HepG2 (cell line): ENCODE measurements at regions not wholly inside any gene's neighbourhood (a gene's known extent, or its start where the extent isn't known, plus 50 kb on each side); places are given as distances from the start of the nearest gene placed in this dataset.

Source experiments
- ATAC-seq: fragments of 200-7000 bp; cut with Tn5 transposase; 3 replicates; pipeline ENCODE4 v1.9.1; 2020; ENCODE audit warnings: mild to moderate bottlenecking, moderate library complexity
- BruUV-seq: library from RNA; stranded (reverse); fragments of 400-500 nt; replicated peaks from 2 replicates; lab custom pipeline; 2021; lab: Mats Ljungman, UMichigan
- CTCF ChIA-PET: fragments of 300-600 bp; formaldehyde crosslinking; extraction: SDS; loops from one replicate; lab custom pipeline; 2021; ENCODE audit warnings: low total read pairs, inconsistent platforms, low intra/inter-chr PET ratio; lab: Yijun Ruan, JAX
- POLR2A ChIA-PET: fragments of 350-600 bp; sonication (Branson Sonifier 250); formaldehyde crosslinking; loops from one replicate; lab custom pipeline; 2020; ENCODE audit warnings: antibody characterized with exemption, inconsistent platforms; lab: Yijun Ruan, JAX
- DNase-seq: peaks from one replicate; pipeline ENCODE4 v3.0.0-alpha.2; 2015; ENCODE audit warnings: low spot score
- FAIRE-seq: peaks from 3 replicates; lab custom pipeline; 2011; peaks lifted over from hg19 to GRCh38; lab: Jason Lieb, UNC
- H2AFZ ChIP-seq: one replicate; pipeline ENCODE4 v1.6.1; 2011; ENCODE audit warnings: low read length, inconsistent platforms
- H3K27ac ChIP-seq: fragments of 300-600 bp; 3 replicates; pipeline ENCODE4 v1.8.0; 2011; ENCODE audit warnings: mixed run types, mild to moderate bottlenecking, mixed read lengths, low read length, inconsistent platforms; ENCODE audit not compliant: insufficient read depth; ENCODE audit errors: extremely low read length
- H3K27me3 ChIP-seq, 2 experiments: fragments of 200-600 bp in 1 of 2; 2 replicates in 1 of 2; 3 replicates in 1 of 2; pipeline versions ENCODE4 v1.6.0 to v1.8.0; 2011; ENCODE audit warnings: low read length in 2 of 2, mild to moderate bottlenecking in 2 of 2, moderate library complexity in 2 of 2, inconsistent platforms in 1 of 2; ENCODE audit not compliant: insufficient read depth in 2 of 2, control insufficient read depth in 1 of 2
- H3K36me3 ChIP-seq, 2 experiments: fragments of 200-600 bp in 1 of 2; replicated peaks in 1 of 2; 2 replicates in 1 of 2; 3 replicates in 1 of 2; pipeline versions ENCODE4 v1.5.1 to v1.8.0; 2011; ENCODE audit warnings: low read length in 2 of 2, inconsistent platforms in 1 of 2; ENCODE audit not compliant: insufficient read depth in 2 of 2, control insufficient read depth in 1 of 2
- H3K4me1 ChIP-seq: 2 replicates; pipeline ENCODE4 v1.5.1; 2012; ENCODE audit warnings: low read length, inconsistent platforms; ENCODE audit not compliant: insufficient read depth
- H3K4me2 ChIP-seq: 2 replicates; pipeline ENCODE4 v1.6.0; 2011; ENCODE audit warnings: low read depth, low read length, inconsistent platforms
- H3K4me3 ChIP-seq, 3 experiments: fragments of 200-600 bp in 1 of 3; sonication (generic), shearing (Covaris generic) in 1 of 3; replicated peaks in 1 of 3; 2 replicates each; pipeline ENCODE4 v1.5.1; 2011 to 2016; ENCODE audit warnings: low read length in 3 of 3, inconsistent platforms in 2 of 3, low read depth in 2 of 3, mild to moderate bottlenecking in 2 of 3, control low read depth in 1 of 3, mixed read lengths in 1 of 3; ENCODE audit not compliant: insufficient read depth in 1 of 3
- H3K79me2 ChIP-seq: one replicate; pipeline ENCODE4 v1.6.1; 2011; ENCODE audit warnings: low read length, inconsistent platforms; ENCODE audit not compliant: insufficient read depth
- H3K9ac ChIP-seq: 2 replicates; pipeline ENCODE4 v1.6.0; 2011; ENCODE audit warnings: mild to moderate bottlenecking, low read depth, low read length, inconsistent platforms; ENCODE audit not compliant: insufficient read depth
- H3K9me3 ChIP-seq: 2 replicates; pipeline ENCODE4 v1.5.1; 2012; ENCODE audit warnings: mild to moderate bottlenecking, low read length
- H4K20me1 ChIP-seq: 2 replicates; pipeline ENCODE4 v1.6.0; 2011; ENCODE audit warnings: inconsistent platforms, mild to moderate bottlenecking, low read length, moderate library complexity; ENCODE audit not compliant: insufficient read depth
- BCL6 ChIP-seq: IDR thresholded peaks from 2 replicates; pipeline ENCODE4 v1.6.1; 2016; ENCODE audit warnings: missing genetic modification reagents, missing compliant biosample characterization
- GTF2F1 ChIP-seq: fragments of 150-350 bp; IDR thresholded peaks from 2 replicates; pipeline ENCODE4 v1.6.1; 2014; ENCODE audit warnings: low read length
- HNRNPLL ChIP-seq: fragments of 200-400 bp; formaldehyde crosslinking; IDR thresholded peaks from 2 replicates; pipeline ENCODE4 v1.6.1; 2017; ENCODE audit warnings: mild to moderate bottlenecking, low read depth, low read length; ENCODE audit not compliant: poor library complexity, severe bottlenecking
- JUNB ChIP-seq: sonication (generic); formaldehyde crosslinking; IDR thresholded peaks from 2 replicates; pipeline ENCODE4 v1.8.0; 2022; ENCODE audit warnings: missing genetic modification reagents, mild to moderate bottlenecking, borderline replicate concordance
- MAZ ChIP-seq, 2 experiments: sonication (generic) in 1 of 2; formaldehyde crosslinking in 1 of 2; IDR thresholded peaks; 2 replicates each; pipeline versions ENCODE4 v1.5.0 to v1.6.1; 2012 to 2020; ENCODE audit warnings: low read depth in 2 of 2, mild to moderate bottlenecking in 2 of 2, borderline replicate concordance in 1 of 2, improper control_type of control experiment in 1 of 2, low read length in 1 of 2, missing genetic modification reagents in 1 of 2, moderate library complexity in 1 of 2
- PHB2 ChIP-seq: fragments of 450-650 bp; IDR thresholded peaks from 2 replicates; pipeline ENCODE4 v1.6.1; 2018; ENCODE audit not compliant: partially characterized antibody
- SAP130 ChIP-seq: IDR thresholded peaks from 2 replicates; pipeline ENCODE4 v1.6.1; 2016; ENCODE audit warnings: low read depth
- SRSF9 ChIP-seq: fragments of 200-400 bp; formaldehyde crosslinking; IDR thresholded peaks from 2 replicates; pipeline ENCODE4 v1.6.1; 2018; ENCODE audit warnings: borderline replicate concordance, mild to moderate bottlenecking, low read depth, low read length; ENCODE audit not compliant: insufficient read depth, poor library complexity, severe bottlenecking
- YY1 ChIP-seq: IDR thresholded peaks from 2 replicates; pipeline ENCODE4 v1.6.1; 2011; ENCODE audit warnings: low read length, low read depth, moderate library complexity, mild to moderate bottlenecking; ENCODE audit not compliant: insufficient read depth, insufficient replicate concordance
- ZNF251 ChIP-seq: sonication (generic); formaldehyde crosslinking; IDR thresholded peaks from 2 replicates; pipeline ENCODE4 v1.9.0; 2021; ENCODE audit warnings: mild to moderate bottlenecking, missing genetic modification reagents
- ZNF510 ChIP-seq: sonication (generic); formaldehyde crosslinking; IDR thresholded peaks from 2 replicates; pipeline ENCODE4 v1.4.0; 2020; ENCODE audit warnings: low read depth, mild to moderate bottlenecking, missing genetic modification reagents
- ZNF724P ChIP-seq: sonication (generic); formaldehyde crosslinking; IDR thresholded peaks from 2 replicates; pipeline ENCODE4 v1.8.0; 2022; ENCODE audit warnings: missing genetic modification reagents, borderline replicate concordance
- ZNF781 ChIP-seq: sonication (generic); formaldehyde crosslinking; IDR thresholded peaks from 2 replicates; pipeline ENCODE4 v1.5.1; 2020; ENCODE audit warnings: borderline replicate concordance, mild to moderate bottlenecking, missing genetic modification reagents; ENCODE audit errors: not compliant biosample characterization
- WGBS: methylation state at CpG from one replicate; pipeline ENCODE4 v1.1.6; 2017; ENCODE audit warnings: low lambda C conversion rate; 5-methylcytosine and 5-hydroxymethylcytosine counted together
- in situ Hi-C: cut with HindIII; loops from 2 replicates; pipeline ENCODE4 v1.10.0; 2017; ENCODE audit warnings: low pct_unique_long_range_greater_than_20kb; ENCODE audit not compliant: extremely low pct_ligation_motif_present
- intact Hi-C: fragments of 100-400 bp; cut with micrococcal nuclease; formaldehyde crosslinking; loops from one replicate; pipeline ENCODE4 v1.10.0; 2022; ENCODE audit not compliant: unreplicated experiment
- TF ChIP-seq, protein P1 (sequence below): sonication (generic); formaldehyde crosslinking; IDR thresholded peaks from 2 replicates; pipeline ENCODE4 v1.4.0; 2020; ENCODE audit warnings: mild to moderate bottlenecking, missing genetic modification reagents
- TF ChIP-seq, protein P2 (sequence below): sonication (generic); formaldehyde crosslinking; IDR thresholded peaks from 2 replicates; pipeline ENCODE4 v1.8.0; 2022; ENCODE audit warnings: mild to moderate bottlenecking, missing genetic modification reagents, borderline replicate concordance
- TF ChIP-seq, protein P3 (sequence below): sonication (generic); formaldehyde crosslinking; conservative IDR thresholded peaks from 2 replicates; pipeline ENCODE4 v1.4.0; 2020; ENCODE audit warnings: missing genetic modification reagents

DNA sequence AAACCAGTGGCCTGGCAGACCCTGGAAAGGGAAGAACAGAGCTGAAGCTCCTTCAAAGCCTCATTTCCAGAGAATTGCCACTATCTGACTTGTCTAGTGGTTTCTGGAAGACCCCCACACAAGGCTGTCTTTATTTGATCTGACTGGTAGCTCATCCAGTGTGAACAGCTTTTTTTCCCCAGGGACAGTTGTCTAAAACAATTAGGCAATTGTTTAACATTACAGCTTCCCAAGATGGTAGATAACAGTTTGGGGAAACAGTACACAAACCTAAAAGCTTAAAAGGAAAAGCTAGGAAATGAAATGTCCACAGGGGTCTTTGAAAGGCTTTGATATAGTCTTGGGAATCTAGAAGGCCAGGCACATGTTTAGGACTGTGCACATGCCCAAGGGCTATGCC lies 203.4 kb upstream of the CTBP2 start (continued):
- TF ChIP-seq, protein P1, sequence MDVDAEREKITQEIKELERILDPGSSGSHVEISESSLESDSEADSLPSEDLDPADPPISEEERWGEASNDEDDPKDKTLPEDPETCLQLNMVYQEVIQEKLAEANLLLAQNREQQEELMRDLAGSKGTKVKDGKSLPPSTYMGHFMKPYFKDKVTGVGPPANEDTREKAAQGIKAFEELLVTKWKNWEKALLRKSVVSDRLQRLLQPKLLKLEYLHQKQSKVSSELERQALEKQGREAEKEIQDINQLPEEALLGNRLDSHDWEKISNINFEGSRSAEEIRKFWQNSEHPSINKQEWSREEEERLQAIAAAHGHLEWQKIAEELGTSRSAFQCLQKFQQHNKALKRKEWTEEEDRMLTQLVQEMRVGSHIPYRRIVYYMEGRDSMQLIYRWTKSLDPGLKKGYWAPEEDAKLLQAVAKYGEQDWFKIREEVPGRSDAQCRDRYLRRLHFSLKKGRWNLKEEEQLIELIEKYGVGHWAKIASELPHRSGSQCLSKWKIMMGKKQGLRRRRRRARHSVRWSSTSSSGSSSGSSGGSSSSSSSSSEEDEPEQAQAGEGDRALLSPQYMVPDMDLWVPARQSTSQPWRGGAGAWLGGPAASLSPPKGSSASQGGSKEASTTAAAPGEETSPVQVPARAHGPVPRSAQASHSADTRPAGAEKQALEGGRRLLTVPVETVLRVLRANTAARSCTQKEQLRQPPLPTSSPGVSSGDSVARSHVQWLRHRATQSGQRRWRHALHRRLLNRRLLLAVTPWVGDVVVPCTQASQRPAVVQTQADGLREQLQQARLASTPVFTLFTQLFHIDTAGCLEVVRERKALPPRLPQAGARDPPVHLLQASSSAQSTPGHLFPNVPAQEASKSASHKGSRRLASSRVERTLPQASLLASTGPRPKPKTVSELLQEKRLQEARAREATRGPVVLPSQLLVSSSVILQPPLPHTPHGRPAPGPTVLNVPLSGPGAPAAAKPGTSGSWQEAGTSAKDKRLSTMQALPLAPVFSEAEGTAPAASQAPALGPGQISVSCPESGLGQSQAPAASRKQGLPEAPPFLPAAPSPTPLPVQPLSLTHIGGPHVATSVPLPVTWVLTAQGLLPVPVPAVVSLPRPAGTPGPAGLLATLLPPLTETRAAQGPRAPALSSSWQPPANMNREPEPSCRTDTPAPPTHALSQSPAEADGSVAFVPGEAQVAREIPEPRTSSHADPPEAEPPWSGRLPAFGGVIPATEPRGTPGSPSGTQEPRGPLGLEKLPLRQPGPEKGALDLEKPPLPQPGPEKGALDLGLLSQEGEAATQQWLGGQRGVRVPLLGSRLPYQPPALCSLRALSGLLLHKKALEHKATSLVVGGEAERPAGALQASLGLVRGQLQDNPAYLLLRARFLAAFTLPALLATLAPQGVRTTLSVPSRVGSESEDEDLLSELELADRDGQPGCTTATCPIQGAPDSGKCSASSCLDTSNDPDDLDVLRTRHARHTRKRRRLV (CRISPR knock-in tag), result no peak
- TF ChIP-seq MAZ (IDR thresholded peaks at IDR 0.05; ENCODE audit: borderline replicate concordance, low read depth, low read length), result no peak
- no peak for TF ChIP-seq MAZ (CRISPR knock-in tag; IDR thresholded peaks at IDR 0.05; ENCODE audit: low read depth)
- TF ChIP-seq SAP130, result no peak

DNA sequence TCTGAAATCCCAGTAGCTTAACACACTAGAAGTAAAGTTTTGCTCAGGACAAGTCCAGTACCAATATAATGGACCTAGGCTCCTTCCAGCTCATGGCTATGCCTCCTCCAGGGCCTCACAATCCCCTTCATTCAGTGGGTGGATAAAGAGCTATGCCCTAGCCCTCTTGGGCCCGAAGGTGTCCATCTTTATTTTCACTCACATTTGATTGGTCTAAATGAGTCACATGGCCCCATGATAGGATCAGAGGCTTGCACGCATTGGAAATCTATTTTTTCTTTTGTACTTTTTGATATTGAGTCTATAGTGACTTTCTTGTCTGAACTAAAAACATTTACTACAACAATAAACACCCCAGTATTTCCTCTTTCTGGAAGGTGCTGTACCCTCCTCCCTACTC lies 202.6 kb upstream of the CTBP2 start:
- in situ Hi-C loops (no loop called here), intact Hi-C loops (no loop called here)
- CTCF ChIA-PET, result no interaction called here
- Histone ChIP-seq H3K27ac (no peak overlapping the region), H4K20me1 (no peaks in the 10 kb centered on the region), H3K4me3 (no peak overlapping the region), H3K79me2 (no peaks in the 10 kb centered on the region), H3K4me1 (no peaks in the 10 kb centered on the region), H3K27me3 (peaks cover 0 to 9% of the 10 kb centered on the region in 2 experiments; a peak in 2 of 5 replicates), H3K36me3 (no peaks in the 10 kb centered on the region), H3K4me2 (no peak overlapping the region), H2AFZ (no peak overlapping the region), H3K9me3 (no peaks in the 10 kb centered on the region), H3K9ac (no peak overlapping the region)
- POLR2A ChIA-PET, result no interaction called here
- ATAC-seq, result no peak
- WGBS, result 2% methylated on average over 2 of the region's 2 CpGs
- no peak for DNase-seq
- BruUV-seq, result no TSS peak
- FAIRE-seq, result no peak
- TF ChIP-seq ZNF781 (CRISPR knock-in tag) (no peak), ZNF510 (CRISPR knock-in tag) (no peak), ZNF251 (CRISPR knock-in tag) (no peak), ZNF724P (CRISPR knock-in tag) (no peak), JUNB (CRISPR knock-in tag) (no peak), BCL6 (CRISPR knock-in tag) (no peak), HNRNPLL (no peak), GTF2F1 (no peak), YY1 (no peak), PHB2 (no peak), SRSF9 (no peak)
- TF ChIP-seq, protein P2, sequence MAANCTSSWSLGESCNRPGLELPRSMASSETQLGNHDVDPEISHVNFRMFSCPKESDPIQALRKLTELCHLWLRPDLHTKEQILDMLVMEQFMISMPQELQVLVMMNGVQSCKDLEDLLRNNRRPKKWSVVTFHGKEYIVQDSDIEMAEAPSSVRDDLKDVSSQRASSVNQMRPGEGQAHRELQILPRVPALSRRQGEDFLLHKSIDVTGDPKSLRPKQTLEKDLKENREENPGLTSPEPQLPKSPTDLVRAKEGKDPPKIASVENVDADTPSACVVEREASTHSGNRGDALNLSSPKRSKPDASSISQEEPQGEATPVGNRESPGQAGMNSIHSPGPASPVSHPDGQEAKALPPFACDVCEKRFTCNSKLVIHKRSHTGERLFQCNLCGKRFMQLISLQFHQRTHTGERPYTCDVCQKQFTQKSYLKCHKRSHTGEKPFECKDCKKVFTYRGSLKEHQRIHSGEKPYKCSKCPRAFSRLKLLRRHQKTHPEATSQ (CRISPR knock-in tag), result no peak
- TF ChIP-seq, protein P3, sequence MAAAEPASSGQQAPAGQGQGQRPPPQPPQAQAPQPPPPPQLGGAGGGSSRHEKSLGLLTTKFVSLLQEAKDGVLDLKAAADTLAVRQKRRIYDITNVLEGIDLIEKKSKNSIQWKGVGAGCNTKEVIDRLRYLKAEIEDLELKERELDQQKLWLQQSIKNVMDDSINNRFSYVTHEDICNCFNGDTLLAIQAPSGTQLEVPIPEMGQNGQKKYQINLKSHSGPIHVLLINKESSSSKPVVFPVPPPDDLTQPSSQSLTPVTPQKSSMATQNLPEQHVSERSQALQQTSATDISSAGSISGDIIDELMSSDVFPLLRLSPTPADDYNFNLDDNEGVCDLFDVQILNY, result no peak
